GM23248 (cell line): ENCODE measurements at regions not wholly inside any gene's neighbourhood (a gene's known extent, or its start where the extent isn't known, plus 50 kb on each side); places are given as distances from the start of the nearest gene placed in this dataset.

Source experiments
- DNase-seq: peaks from one replicate; pipeline ENCODE4 v3.0.0-alpha.2; 2015
- H2AFZ ChIP-seq: fragments of 200-600 bp; sonication (generic); 2 replicates; pipeline ENCODE4 v1.6.1; 2016; ENCODE audit warnings: antibody characterized with exemption
- H3F3A ChIP-seq: fragments of 200-600 bp; sonication (generic); 2 replicates; pipeline ENCODE4 v1.6.1; 2016; ENCODE audit warnings: mild to moderate bottlenecking, antibody characterized with exemption, mixed run types; ENCODE audit not compliant: insufficient read depth
- H3K27ac ChIP-seq: fragments of 200-600 bp; sonication (generic); 2 replicates; pipeline ENCODE4 v1.5.1; 2016; ENCODE audit warnings: mild to moderate bottlenecking
- H3K27me3 ChIP-seq: fragments of 200-600 bp; sonication (generic); replicated peaks from 2 replicates; pipeline ENCODE4 v1.6.1; 2016; ENCODE audit warnings: mild to moderate bottlenecking; ENCODE audit not compliant: insufficient read depth
- H3K36me3 ChIP-seq: fragments of 200-600 bp; sonication (generic); 2 replicates; pipeline ENCODE4 v1.6.1; 2016; ENCODE audit warnings: low read depth, mild to moderate bottlenecking
- H3K4me1 ChIP-seq: fragments of 200-600 bp; sonication (generic); 2 replicates; pipeline ENCODE4 v1.6.1; 2016; ENCODE audit warnings: mild to moderate bottlenecking; ENCODE audit not compliant: insufficient read depth
- H3K4me2 ChIP-seq: fragments of 200-600 bp; sonication (generic); one replicate; pipeline ENCODE4 v1.6.1; 2016; ENCODE audit warnings: mild to moderate bottlenecking; ENCODE audit not compliant: unreplicated experiment
- H3K4me3 ChIP-seq: fragments of 200-600 bp; sonication (generic); 2 replicates; pipeline ENCODE4 v1.5.1; 2016; ENCODE audit warnings: mild to moderate bottlenecking
- H3K79me2 ChIP-seq: fragments of 200-600 bp; sonication (generic); 2 replicates; pipeline ENCODE4 v1.6.1; 2016; ENCODE audit warnings: mild to moderate bottlenecking; ENCODE audit not compliant: insufficient read depth
- H3K9ac ChIP-seq: fragments of 200-600 bp; sonication (generic); 2 replicates; pipeline ENCODE4 v1.6.1; 2016; ENCODE audit warnings: mild to moderate bottlenecking
- H3K9me2 ChIP-seq: fragments of 200-600 bp; sonication (generic); 2 replicates; pipeline ENCODE4 v1.6.1; 2016; ENCODE audit warnings: mixed run types, mild to moderate bottlenecking, moderate library complexity; ENCODE audit not compliant: insufficient read depth
- H3K9me3 ChIP-seq: fragments of 200-600 bp; sonication (generic); one replicate; pipeline ENCODE4 v1.6.1; 2017; ENCODE audit warnings: low read depth
- H4K20me1 ChIP-seq: fragments of 200-600 bp; sonication (generic); 2 replicates; pipeline ENCODE4 v1.6.0; 2016; ENCODE audit not compliant: insufficient read depth
- EZH2 ChIP-seq: fragments of 200-600 bp; sonication (generic); IDR thresholded peaks from 2 replicates; pipeline ENCODE4 v1.6.1; 2018; ENCODE audit warnings: antibody characterized with exemption, mild to moderate bottlenecking; ENCODE audit not compliant: insufficient read depth, poor library complexity, severe bottlenecking
- EZH2phosphoT487 ChIP-seq: fragments of 200-600 bp; sonication (generic); IDR thresholded peaks from 2 replicates; pipeline ENCODE4 v1.6.1; 2018; ENCODE audit warnings: antibody characterized with exemption, moderate library complexity, mild to moderate bottlenecking, low read depth; ENCODE audit not compliant: insufficient read depth
- WGBS, 2 experiments: methylation state at CpG; one replicate each; pipeline ENCODE4 v1.1.6; 2015 to 2017; ENCODE audit warnings: low lambda C conversion rate in 2 of 2, low coverage in 1 of 2; ENCODE audit errors: missing lambda C conversion rate in 2 of 2; 5-methylcytosine and 5-hydroxymethylcytosine counted together
- in situ Hi-C: fragments of 300-500 bp; cut with MboI; formaldehyde crosslinking; loops from 2 replicates; pipeline ENCODE4 v1.15.0; 2020

GRCh38 chr20:50271612-50272011, 81.0 kb downstream of the CEBPB start:
- in situ Hi-C loops: no loop called here
- Histone ChIP-seq H3K36me3 (no peaks in the 10 kb centered on the region), H3F3A (no peaks in the 10 kb centered on the region), H2AFZ (no peak overlapping the region), H3K9me3 (no peaks in the 10 kb centered on the region), H3K9me2 (no peaks in the 10 kb centered on the region), H3K9ac (no peak overlapping the region), H3K27me3 (no peaks in the 10 kb centered on the region), H3K4me2 (no peak overlapping the region), H3K4me1 (peaks cover 13% of the 10 kb centered on the region), H4K20me1 (no peaks in the 10 kb centered on the region), H3K79me2 (no peaks in the 10 kb centered on the region), H3K27ac (no peak overlapping the region), H3K4me3 (no peak overlapping the region)
- WGBS, 2 experiments: 84 to 88% methylated on average over 7 of the region's 7 CpGs
- no peak for DNase-seq
- TF ChIP-seq EZH2 (no peak), EZH2phosphoT487 (no peak)

- Histone ChIP-seq H2AFZ (no peak overlapping the region), H3K27me3 (no peaks in the 10 kb centered on the region), H3F3A (no peaks in the 10 kb centered on the region), H3K36me3 (no peaks in the 10 kb centered on the region), H3K9ac (no peak overlapping the region), H3K27ac (no peak overlapping the region), H3K4me1 (peaks cover 8% of the 10 kb centered on the region), H3K79me2 (no peaks in the 10 kb centered on the region), H3K4me3 (no peak overlapping the region), H3K4me2 (no peak overlapping the region), H4K20me1 (no peaks in the 10 kb centered on the region), H3K9me3 (no peaks in the 10 kb centered on the region), H3K9me2 (no peaks in the 10 kb centered on the region)
- TF ChIP-seq EZH2 (no peak), EZH2phosphoT487 (no peak)
- DNase-seq: no peak
- in situ Hi-C loops: no loop called here
- 79 to 81% methylated on average over 3 to 8 of the region's 8 CpGs for WGBS, 2 experiments
Measured at GRCh38 chr20:50272030-50272723, 81.5 kb downstream of the CEBPB start.

- DNase-seq: no peak
- H3K36me3 ChIP-seq: no peaks in the 10 kb centered on the region
- TF ChIP-seq EZH2phosphoT487: no peak
- no peak for TF ChIP-seq EZH2
- WGBS, 2 experiments: 61 to 67% methylated on average over 6 of the region's 6 CpGs
- H2AFZ ChIP-seq: no peak overlapping the region
- in situ Hi-C loops: no loop called here
- no peak overlapping the region for H3K9ac ChIP-seq
- no peaks in the 10 kb centered on the region for H3K27me3 ChIP-seq
- no peaks in the 10 kb centered on the region for H4K20me1 ChIP-seq
- 0 out of 2 replicates have a peak, but pooled peaks cover under 1% of the 10 kb centered on the region for H3K4me1 ChIP-seq
- no peaks in the 10 kb centered on the region for H3K9me2 ChIP-seq
- no peaks in the 10 kb centered on the region for H3K79me2 ChIP-seq
- no peak overlapping the region for H3K4me2 ChIP-seq
- H3K9me3 ChIP-seq: no peaks in the 10 kb centered on the region
- no peaks in the 10 kb centered on the region for H3F3A ChIP-seq
- no peak overlapping the region for H3K27ac ChIP-seq
- no peak overlapping the region for H3K4me3 ChIP-seq
Measured at GRCh38 chr20:50272724-50273446, 82.3 kb downstream of the CEBPB start.

GRCh38 chr20:50273601-50274491, 83.2 kb downstream of the CEBPB start:
- H3K36me3 ChIP-seq: no peaks in the 10 kb centered on the region
- H4K20me1 ChIP-seq: no peaks in the 10 kb centered on the region
- in situ Hi-C loops: no loop called here
- no peak overlapping the region for H3K9ac ChIP-seq
- no peaks in the 10 kb centered on the region for H3K27me3 ChIP-seq
- no peak overlapping the region for H2AFZ ChIP-seq
- WGBS, 2 experiments: 62 to 66% methylated on average over 14 to 19 of the region's 19 CpGs
- no peaks in the 10 kb centered on the region for H3K9me3 ChIP-seq
- H3K4me1 ChIP-seq: no peaks in the 10 kb centered on the region
- H3K27ac ChIP-seq: no peak overlapping the region
- H3K79me2 ChIP-seq: no peaks in the 10 kb centered on the region
- no peaks in the 10 kb centered on the region for H3F3A ChIP-seq
- DNase-seq: peak; percentile 10
- H3K4me2 ChIP-seq: no peak overlapping the region
- H3K9me2 ChIP-seq: no peaks in the 10 kb centered on the region
- TF ChIP-seq EZH2phosphoT487 (no peak), EZH2 (no peak)
- H3K4me3 ChIP-seq: no peak overlapping the region
